GM23248 (cell line): ENCODE measurements at regions not wholly inside any gene's neighbourhood (a gene's known extent, or its start where the extent isn't known, plus 50 kb on each side); places are given as distances from the start of the nearest gene placed in this dataset.

Experiments used
- DNase-seq: peaks from one replicate; pipeline ENCODE4 v3.0.0-alpha.2; 2015
- H2AFZ ChIP-seq: fragments of 200-600 bp; sonication (generic); 2 replicates; pipeline ENCODE4 v1.6.1; 2016; ENCODE audit warnings: antibody characterized with exemption
- H3F3A ChIP-seq: fragments of 200-600 bp; sonication (generic); 2 replicates; pipeline ENCODE4 v1.6.1; 2016; ENCODE audit warnings: mild to moderate bottlenecking, antibody characterized with exemption, mixed run types; ENCODE audit not compliant: insufficient read depth
- H3K27ac ChIP-seq: fragments of 200-600 bp; sonication (generic); 2 replicates; pipeline ENCODE4 v1.5.1; 2016; ENCODE audit warnings: mild to moderate bottlenecking
- H3K27me3 ChIP-seq: fragments of 200-600 bp; sonication (generic); replicated peaks from 2 replicates; pipeline ENCODE4 v1.6.1; 2016; ENCODE audit warnings: mild to moderate bottlenecking; ENCODE audit not compliant: insufficient read depth
- H3K36me3 ChIP-seq: fragments of 200-600 bp; sonication (generic); 2 replicates; pipeline ENCODE4 v1.6.1; 2016; ENCODE audit warnings: low read depth, mild to moderate bottlenecking
- H3K4me1 ChIP-seq: fragments of 200-600 bp; sonication (generic); 2 replicates; pipeline ENCODE4 v1.6.1; 2016; ENCODE audit warnings: mild to moderate bottlenecking; ENCODE audit not compliant: insufficient read depth
- H3K4me2 ChIP-seq: fragments of 200-600 bp; sonication (generic); one replicate; pipeline ENCODE4 v1.6.1; 2016; ENCODE audit warnings: mild to moderate bottlenecking; ENCODE audit not compliant: unreplicated experiment
- H3K4me3 ChIP-seq: fragments of 200-600 bp; sonication (generic); 2 replicates; pipeline ENCODE4 v1.5.1; 2016; ENCODE audit warnings: mild to moderate bottlenecking
- H3K79me2 ChIP-seq: fragments of 200-600 bp; sonication (generic); 2 replicates; pipeline ENCODE4 v1.6.1; 2016; ENCODE audit warnings: mild to moderate bottlenecking; ENCODE audit not compliant: insufficient read depth
- H3K9ac ChIP-seq: fragments of 200-600 bp; sonication (generic); 2 replicates; pipeline ENCODE4 v1.6.1; 2016; ENCODE audit warnings: mild to moderate bottlenecking
- H3K9me2 ChIP-seq: fragments of 200-600 bp; sonication (generic); 2 replicates; pipeline ENCODE4 v1.6.1; 2016; ENCODE audit warnings: mixed run types, mild to moderate bottlenecking, moderate library complexity; ENCODE audit not compliant: insufficient read depth
- H3K9me3 ChIP-seq: fragments of 200-600 bp; sonication (generic); one replicate; pipeline ENCODE4 v1.6.1; 2017; ENCODE audit warnings: low read depth
- H4K20me1 ChIP-seq: fragments of 200-600 bp; sonication (generic); 2 replicates; pipeline ENCODE4 v1.6.0; 2016; ENCODE audit not compliant: insufficient read depth
- EZH2 ChIP-seq: fragments of 200-600 bp; sonication (generic); IDR thresholded peaks from 2 replicates; pipeline ENCODE4 v1.6.1; 2018; ENCODE audit warnings: antibody characterized with exemption, mild to moderate bottlenecking; ENCODE audit not compliant: insufficient read depth, poor library complexity, severe bottlenecking
- EZH2phosphoT487 ChIP-seq: fragments of 200-600 bp; sonication (generic); IDR thresholded peaks from 2 replicates; pipeline ENCODE4 v1.6.1; 2018; ENCODE audit warnings: antibody characterized with exemption, moderate library complexity, mild to moderate bottlenecking, low read depth; ENCODE audit not compliant: insufficient read depth
- WGBS, 2 experiments: methylation state at CpG; one replicate each; pipeline ENCODE4 v1.1.6; 2015 to 2017; ENCODE audit warnings: low lambda C conversion rate in 2 of 2, low coverage in 1 of 2; ENCODE audit errors: missing lambda C conversion rate in 2 of 2; 5-methylcytosine and 5-hydroxymethylcytosine counted together
- in situ Hi-C: fragments of 300-500 bp; cut with MboI; formaldehyde crosslinking; loops from 2 replicates; pipeline ENCODE4 v1.15.0; 2020

GRCh38 chr20:40758790-40759189 lies 69.8 kb upstream of the MAFB start:
- no peaks in the 10 kb centered on the region for H4K20me1 ChIP-seq
- WGBS, 2 experiments = 52 to 55% methylated on average over 2 of the region's 2 CpGs
- no peaks in the 10 kb centered on the region for H3K9me2 ChIP-seq
- H3K9me3 ChIP-seq = no peaks in the 10 kb centered on the region
- no peaks in the 10 kb centered on the region for H3K36me3 ChIP-seq
- H3K9ac ChIP-seq = no peak overlapping the region
- H3K4me1 ChIP-seq = no peaks in the 10 kb centered on the region
- no peaks in the 10 kb centered on the region for H3F3A ChIP-seq
- no peak overlapping the region for H2AFZ ChIP-seq
- H3K4me2 ChIP-seq = no peak overlapping the region
- in situ Hi-C loops = no loop called here
- no peaks in the 10 kb centered on the region for H3K79me2 ChIP-seq
- no peak overlapping the region for H3K4me3 ChIP-seq
- no peaks in the 10 kb centered on the region for H3K27me3 ChIP-seq
- TF ChIP-seq EZH2 (no peak), EZH2phosphoT487 (no peak)
- H3K27ac ChIP-seq = no peak overlapping the region
- no peak for DNase-seq

DNA sequence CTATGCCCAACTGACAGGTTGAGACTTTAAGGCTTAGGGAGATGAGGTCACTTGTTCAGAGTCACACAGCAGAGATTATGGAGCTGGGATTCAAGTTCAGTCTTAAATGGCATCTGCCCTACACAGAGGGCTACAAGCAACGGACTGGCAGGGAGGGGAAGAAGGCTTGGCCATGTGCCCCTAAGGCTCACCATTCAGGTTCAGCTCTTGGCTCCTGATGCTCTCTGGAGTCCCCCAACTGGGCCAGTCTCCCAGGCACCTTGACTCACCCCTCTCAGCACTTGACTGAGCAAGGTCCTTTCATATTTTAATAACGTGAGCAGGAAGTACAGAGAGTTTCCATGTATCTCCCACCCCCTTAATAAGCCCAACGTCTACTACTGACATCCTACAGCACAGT lies 71.4 kb upstream of the MAFB start:
- Histone ChIP-seq H3K36me3 (no peaks in the 10 kb centered on the region), H3K4me1 (no peaks in the 10 kb centered on the region), H2AFZ (no peak overlapping the region), H3K9me3 (no peaks in the 10 kb centered on the region), H3K4me3 (no peak overlapping the region), H3F3A (no peaks in the 10 kb centered on the region), H3K9ac (no peak overlapping the region), H3K79me2 (no peaks in the 10 kb centered on the region), H3K27me3 (peaks cover 12% of the 10 kb centered on the region; the same call in 1 of the 2 replicates), H4K20me1 (no peaks in the 10 kb centered on the region), H3K4me2 (no peak overlapping the region), H3K27ac (no peak overlapping the region), H3K9me2 (no peaks in the 10 kb centered on the region)
- no peak for TF ChIP-seq EZH2phosphoT487
- TF ChIP-seq EZH2 = no peak
- no peak for DNase-seq
- 13 to 24% methylated on average over 3 of the region's 3 CpGs for WGBS, 2 experiments
- in situ Hi-C loops = no loop called here

DNA sequence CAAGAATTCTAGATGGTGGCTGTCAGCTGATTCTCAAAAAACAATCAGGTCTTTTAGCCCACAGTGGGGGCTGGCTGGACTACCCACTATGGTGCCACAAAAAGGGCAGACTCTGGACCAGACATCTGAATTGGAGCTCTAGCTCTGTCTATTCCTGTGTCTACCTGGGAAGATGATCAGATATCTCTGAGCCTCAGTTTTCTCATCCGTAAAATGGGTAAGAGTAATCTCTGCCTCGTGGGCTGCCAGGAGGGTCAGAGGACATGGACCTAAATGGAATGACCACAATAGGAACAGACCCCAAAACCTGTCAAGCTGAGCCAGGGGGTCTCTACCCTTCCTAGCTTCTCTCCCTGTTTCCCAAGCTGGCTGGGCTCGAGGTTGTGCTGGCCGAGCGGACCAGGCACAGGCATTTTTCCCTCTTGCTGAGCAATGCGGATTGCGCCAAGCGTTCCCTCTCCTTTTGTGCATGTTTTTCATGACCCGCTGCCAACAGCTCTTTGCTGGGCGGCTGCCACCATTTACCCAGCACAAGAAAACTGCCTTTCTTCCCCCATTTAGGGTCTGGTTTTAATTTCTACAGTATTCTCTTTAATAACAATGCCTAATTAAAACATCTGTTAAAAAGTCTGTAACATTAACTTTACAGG lies 74.7 kb upstream of the MAFB start:
- no peaks in the 10 kb centered on the region for H3K9me3 ChIP-seq
- in situ Hi-C loops = no loop called here
- H3K9ac ChIP-seq = no peak overlapping the region
- H3K27me3 ChIP-seq = peaks cover 18% of the 10 kb centered on the region; the same call in 1 of the 2 replicates
- TF ChIP-seq EZH2 = no peak
- TF ChIP-seq EZH2phosphoT487 = no peak
- no peaks in the 10 kb centered on the region for H3K36me3 ChIP-seq
- no peaks in the 10 kb centered on the region for H3K4me1 ChIP-seq
- no peak overlapping the region for H3K4me3 ChIP-seq
- DNase-seq = peak; percentile 45
- no peak overlapping the region for H3K27ac ChIP-seq
- no peaks in the 10 kb centered on the region for H3K79me2 ChIP-seq
- no peak overlapping the region for H2AFZ ChIP-seq
- no peaks in the 10 kb centered on the region for H3K9me2 ChIP-seq
- H3F3A ChIP-seq = no peaks in the 10 kb centered on the region
- H3K4me2 ChIP-seq = no peak overlapping the region
- no peaks in the 10 kb centered on the region for H4K20me1 ChIP-seq
- WGBS, 2 experiments = 21 to 24% methylated on average over 10 of the region's 10 CpGs

- H3K27ac ChIP-seq = no peak overlapping the region
- no peak overlapping the region for H3K9ac ChIP-seq
- no peak overlapping the region for H3K4me2 ChIP-seq
- H3K79me2 ChIP-seq = no peaks in the 10 kb centered on the region
- peak; percentile 7 for DNase-seq
- H3K36me3 ChIP-seq = no peaks in the 10 kb centered on the region
- H3K9me2 ChIP-seq = no peaks in the 10 kb centered on the region
- H2AFZ ChIP-seq = no peak overlapping the region
- 77 to 84% methylated on average over 4 of the region's 4 CpGs for WGBS, 2 experiments
- no peak overlapping the region for H3K4me3 ChIP-seq
- H3K9me3 ChIP-seq = no peaks in the 10 kb centered on the region
- no peaks in the 10 kb centered on the region for H3F3A ChIP-seq
- in situ Hi-C loops = no loop called here
- peaks cover 18% of the 10 kb centered on the region; the same call in 1 of the 2 replicates for H3K27me3 ChIP-seq
- H3K4me1 ChIP-seq = no peaks in the 10 kb centered on the region
- H4K20me1 ChIP-seq = no peaks in the 10 kb centered on the region
- no peak for TF ChIP-seq EZH2
- TF ChIP-seq EZH2phosphoT487 = no peak
Measured at GRCh38 chr20:40765814-40766480, 76.9 kb upstream of the MAFB start.
